ENCODE measurements at regions not wholly inside any gene's neighbourhood (a gene's known extent, or its start where the extent isn't known, plus 50 kb on each side); places are given as distances from the start of the nearest gene placed in this dataset.

- TF ChIP-seq, protein P1, sequence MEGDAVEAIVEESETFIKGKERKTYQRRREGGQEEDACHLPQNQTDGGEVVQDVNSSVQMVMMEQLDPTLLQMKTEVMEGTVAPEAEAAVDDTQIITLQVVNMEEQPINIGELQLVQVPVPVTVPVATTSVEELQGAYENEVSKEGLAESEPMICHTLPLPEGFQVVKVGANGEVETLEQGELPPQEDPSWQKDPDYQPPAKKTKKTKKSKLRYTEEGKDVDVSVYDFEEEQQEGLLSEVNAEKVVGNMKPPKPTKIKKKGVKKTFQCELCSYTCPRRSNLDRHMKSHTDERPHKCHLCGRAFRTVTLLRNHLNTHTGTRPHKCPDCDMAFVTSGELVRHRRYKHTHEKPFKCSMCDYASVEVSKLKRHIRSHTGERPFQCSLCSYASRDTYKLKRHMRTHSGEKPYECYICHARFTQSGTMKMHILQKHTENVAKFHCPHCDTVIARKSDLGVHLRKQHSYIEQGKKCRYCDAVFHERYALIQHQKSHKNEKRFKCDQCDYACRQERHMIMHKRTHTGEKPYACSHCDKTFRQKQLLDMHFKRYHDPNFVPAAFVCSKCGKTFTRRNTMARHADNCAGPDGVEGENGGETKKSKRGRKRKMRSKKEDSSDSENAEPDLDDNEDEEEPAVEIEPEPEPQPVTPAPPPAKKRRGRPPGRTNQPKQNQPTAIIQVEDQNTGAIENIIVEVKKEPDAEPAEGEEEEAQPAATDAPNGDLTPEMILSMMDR (IDR thresholded peaks at IDR 0.05) = no peak
- TF ChIP-seq ZFX (IDR thresholded peaks at IDR 0.05; ENCODE audit: borderline replicate concordance) = no peak
These were observed 1472.5 kb upstream of the SEL1L start for GRCh38 chr14:83006121-83006670.

All from 22Rv1 (cell line).